AG04450 (cell line): ENCODE measurements at regions not wholly inside any gene's neighbourhood (a gene's known extent, or its start where the extent isn't known, plus 50 kb on each side); places are given as distances from the start of the nearest gene placed in this dataset.

Experiments used
- CTCF ChIA-PET: fragments of 300-600, 350-600 bp; formaldehyde crosslinking; extraction: SDS; loops from one replicate; lab custom pipeline; 2022; ENCODE audit warnings: antibody characterized with exemption, inconsistent platforms; lab: Charles Lee
- POLR2A ChIA-PET: fragments of 350-600 bp; formaldehyde crosslinking; extraction: SDS; loops from one replicate; lab custom pipeline; 2021; ENCODE audit warnings: antibody characterized with exemption, inconsistent platforms; lab: Yijun Ruan, JAX
- DNase-seq: peaks from one replicate; pipeline ENCODE4 v3.0.0-alpha.2; 2011; ENCODE audit warnings: low read depth, low spot score
- H3K27ac ChIP-seq: one replicate; pipeline ENCODE4 v1.5.1; 2012; ENCODE audit warnings: low read depth, low read length, control low read depth
- H3K27me3 ChIP-seq: one replicate; pipeline ENCODE4 v1.6.0; 2012; ENCODE audit warnings: low read length; ENCODE audit not compliant: control insufficient read depth, insufficient read depth
- H3K4me3 ChIP-seq: 2 replicates; pipeline ENCODE4 v1.5.1; 2011; ENCODE audit warnings: mild to moderate bottlenecking, low read depth, low read length, control low read depth
- H3K9me3 ChIP-seq: 2 replicates; pipeline ENCODE4 v1.5.1; 2012; ENCODE audit warnings: low read length; ENCODE audit not compliant: control insufficient read depth, insufficient read depth
- CTCF ChIP-seq: IDR thresholded peaks from 2 replicates; pipeline ENCODE4 v1.5.1; 2011; ENCODE audit warnings: low read depth, low read length, control low read depth, inconsistent platforms

GRCh38 chr7:125908711-125909110, 979.1 kb upstream of the POT1 start:
- Histone ChIP-seq H3K9me3 (no peaks in the 10 kb centered on the region), H3K27ac (no peak overlapping the region), H3K4me3 (no peak overlapping the region), H3K27me3 (no peaks in the 10 kb centered on the region)
- ChIA-PET POLR2A (no interaction called here), CTCF (no interaction called here)
- DNase-seq = no peak
- no peak for TF ChIP-seq CTCF

DNA sequence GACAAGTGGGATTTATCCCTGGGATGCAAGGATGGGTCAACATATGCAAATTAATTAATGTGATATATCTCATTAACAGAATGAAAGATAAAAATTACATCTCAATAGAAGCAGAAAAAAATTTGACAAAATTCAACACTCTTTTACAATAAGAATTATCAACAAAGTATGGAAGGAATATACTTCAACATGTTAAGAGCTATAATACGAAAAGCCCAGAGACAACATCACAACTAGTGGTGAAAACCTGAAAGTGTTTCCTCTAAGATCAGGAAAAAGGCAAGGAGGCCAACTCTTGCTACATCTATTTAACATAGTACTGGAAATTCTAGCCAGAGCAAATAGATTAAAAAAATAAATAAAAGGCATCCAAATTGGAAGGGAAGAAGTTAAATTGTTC, 970.0 kb upstream of the POT1 start:
- DNase-seq = no peak
- Histone ChIP-seq H3K4me3 (no peak overlapping the region), H3K27ac (no peak overlapping the region), H3K9me3 (peaks cover 3% of the 10 kb centered on the region; the same call in 1 of the 2 replicates), H3K27me3 (no peaks in the 10 kb centered on the region)
- TF ChIP-seq CTCF = no peak
- ChIA-PET CTCF (no interaction called here), POLR2A (no interaction called here)

DNA sequence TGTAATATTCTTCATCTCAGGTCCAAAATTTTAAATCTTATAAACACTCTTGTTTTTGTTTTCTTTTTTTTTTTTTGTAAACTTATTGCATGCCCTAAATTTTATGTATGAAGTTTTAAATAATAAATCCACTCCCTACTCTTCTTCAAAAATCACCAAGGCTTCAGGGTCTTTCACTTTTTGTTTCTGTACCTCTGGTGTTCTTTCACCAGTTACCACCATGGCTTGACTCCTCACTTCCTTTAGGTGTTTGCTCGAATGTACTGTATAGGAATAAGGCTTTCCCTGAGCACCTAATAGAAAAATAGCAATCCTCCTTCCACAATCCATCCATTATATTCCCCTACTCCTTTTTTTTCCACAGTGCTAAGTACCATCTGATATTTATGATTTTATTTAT, 962.8 kb upstream of the POT1 start:
- Histone ChIP-seq H3K4me3 (no peak overlapping the region), H3K9me3 (peaks cover 9% of the 10 kb centered on the region), H3K27me3 (no peaks in the 10 kb centered on the region), H3K27ac (no peak overlapping the region)
- CTCF ChIA-PET = no interaction called here
- TF ChIP-seq CTCF = no peak
- DNase-seq = no peak
- POLR2A ChIA-PET = no interaction called here

GRCh38 chr7:125878988-125879387, 949.4 kb upstream of the POT1 start:
- ChIA-PET CTCF (no interaction called here), POLR2A (no interaction called here)
- no peak for DNase-seq
- H3K27me3 ChIP-seq = no peaks in the 10 kb centered on the region
- H3K27ac ChIP-seq = no peak overlapping the region
- peaks cover 4% of the 10 kb centered on the region; the same call in 1 of the 2 replicates for H3K9me3 ChIP-seq
- no peak for TF ChIP-seq CTCF
- H3K4me3 ChIP-seq = no peak overlapping the region

DNA sequence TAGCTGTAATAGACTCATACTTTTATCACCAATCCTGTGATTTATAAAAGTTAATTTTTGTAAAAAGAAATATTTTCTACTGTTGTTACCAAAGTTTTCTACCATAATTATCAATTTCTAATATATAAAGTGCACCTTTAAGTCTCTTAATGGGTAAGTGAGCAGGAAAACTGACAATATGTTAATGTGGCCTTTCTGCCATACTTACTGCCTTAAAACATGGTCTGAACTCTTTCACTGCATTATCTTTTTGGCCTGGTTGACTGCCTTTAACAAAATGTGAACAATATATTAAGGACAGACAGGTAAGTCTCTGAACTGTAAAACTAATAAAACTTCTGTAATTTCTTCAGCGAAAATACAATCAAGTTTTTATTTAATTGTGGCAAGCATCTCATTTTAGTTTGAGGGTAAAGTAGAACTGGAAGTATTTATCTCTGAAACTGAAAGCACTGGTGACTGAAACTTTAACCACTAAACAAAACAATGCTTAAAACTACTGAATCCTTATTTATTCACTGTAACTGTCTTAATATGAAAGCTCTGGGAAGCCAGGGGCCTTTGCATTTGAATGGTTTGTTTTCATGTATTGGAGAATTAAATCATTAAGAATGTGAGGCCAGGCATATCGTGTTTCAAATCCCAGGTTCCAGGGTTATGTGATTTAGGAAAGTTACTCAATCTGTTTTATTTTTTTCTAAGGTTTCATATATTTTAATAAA, 948.8 kb upstream of the POT1 start:
- Histone ChIP-seq H3K27ac (no peak overlapping the region), H3K4me3 (no peak overlapping the region), H3K9me3 (peaks cover 7% of the 10 kb centered on the region; the same call in 1 of the 2 replicates), H3K27me3 (no peaks in the 10 kb centered on the region)
- DNase-seq = no peak
- TF ChIP-seq CTCF = no peak
- ChIA-PET CTCF (no interaction called here), POLR2A (no interaction called here)
